H1 (cell line): ENCODE measurements at regions not wholly inside any gene's neighbourhood (a gene's known extent, or its start where the extent isn't known, plus 50 kb on each side); places are given as distances from the start of the nearest gene placed in this dataset.

Experiments used
- CTCF ChIA-PET: fragments of 300-600 bp; sonication (Branson Sonifier 250); formaldehyde crosslinking; loops from one replicate; lab custom pipeline; 2021; ENCODE audit not compliant: partially characterized antibody; lab: Charles Lee
- POLR2A ChIA-PET: fragments of 300-600 bp; sonication (Branson Sonifier 250); formaldehyde crosslinking; loops from one replicate; lab custom pipeline; 2021; ENCODE audit warnings: inconsistent platforms; ENCODE audit not compliant: partially characterized antibody; lab: Charles Lee
- DNase-seq, 2 experiments: peaks; one replicate each; pipeline versions ENCODE4 v3.0.0 to v3.0.0-alpha.2; 2010 to 2022; ENCODE audit warnings: low spot score in 2 of 2, low read depth in 1 of 2, mixed read lengths in 1 of 2
- FAIRE-seq: peaks from 2 replicates; lab custom pipeline; 2011; peaks lifted over from hg19 to GRCh38; lab: Jason Lieb, UNC
- H2AFZ ChIP-seq: 2 replicates; pipeline ENCODE4 v1.8.1; 2012; ENCODE audit warnings: low read length, inconsistent platforms
- H2AK5ac ChIP-seq: 2 replicates; pipeline ENCODE4 v1.6.1; 2013; ENCODE audit warnings: low read depth, low read length
- H2BK120ac ChIP-seq: replicated peaks from 2 replicates; pipeline ENCODE3; 2013; ENCODE audit warnings: low read depth, low read length, inconsistent platforms
- H2BK12ac ChIP-seq: 2 replicates; pipeline ENCODE4 v1.6.1; 2013; ENCODE audit warnings: low read depth, low read length
- H2BK15ac ChIP-seq: 2 replicates; pipeline ENCODE4 v1.6.1; 2013; ENCODE audit warnings: low read length
- H2BK20ac ChIP-seq: 2 replicates; pipeline ENCODE4 v1.6.1; 2013; ENCODE audit warnings: low read length
- H2BK5ac ChIP-seq: 2 replicates; pipeline ENCODE4 v1.6.1; 2013; ENCODE audit warnings: low read depth, low read length
- H3K14ac ChIP-seq: 2 replicates; pipeline ENCODE4 v1.6.1; 2013; ENCODE audit warnings: inconsistent platforms; ENCODE audit not compliant: insufficient read length
- H3K18ac ChIP-seq: 2 replicates; pipeline ENCODE4 v1.6.1; 2013; ENCODE audit warnings: low read length; ENCODE audit errors: extremely low read depth
- H3K23ac ChIP-seq: 2 replicates; pipeline ENCODE4 v1.6.1; 2013; ENCODE audit warnings: inconsistent platforms; ENCODE audit not compliant: insufficient read length
- H3K23me2 ChIP-seq: 2 replicates; pipeline ENCODE4 v1.6.1; 2013; ENCODE audit warnings: low read depth, low read length
- H3K27ac ChIP-seq: 2 replicates; pipeline ENCODE4 v1.6.1; 2011; ENCODE audit warnings: low read depth, low read length, inconsistent platforms
- H3K27me3 ChIP-seq, 4 experiments: replicated peaks in 1 of 4; 1 replicate in 1 of 4; 2 replicates in 3 of 4; pipeline versions ENCODE4 v1.6.1 to v1.8.1; 2011 to 2013; ENCODE audit warnings: low read length in 3 of 4, mild to moderate bottlenecking in 3 of 4, inconsistent platforms in 2 of 4, mixed read lengths in 2 of 4, moderate library complexity in 1 of 4; ENCODE audit not compliant: control insufficient read depth in 3 of 4, insufficient read depth in 3 of 4; ENCODE audit errors: extremely low read depth in 1 of 4
- H3K36me3 ChIP-seq, 4 experiments: 2 replicates each; pipeline versions ENCODE4 v1.6.1 to v1.8.1; 2011 to 2013; ENCODE audit warnings: mild to moderate bottlenecking in 4 of 4, low read length in 3 of 4, moderate library complexity in 2 of 4, control low read depth in 1 of 4, inconsistent platforms in 1 of 4; ENCODE audit not compliant: insufficient read depth in 4 of 4, control insufficient read depth in 2 of 4
- H3K4ac ChIP-seq: replicated peaks from 2 replicates; pipeline ENCODE3; 2013; ENCODE audit warnings: low read length, low read depth, mixed read lengths, inconsistent platforms; ENCODE audit not compliant: insufficient read length
- H3K4me1 ChIP-seq, 4 experiments: replicated peaks in 1 of 4; 1 replicate in 1 of 4; 2 replicates in 3 of 4; pipeline versions ENCODE4 v1.6.1 to v1.8.1; 2011 to 2013; ENCODE audit warnings: low read length in 3 of 4, inconsistent platforms in 2 of 4, mixed read lengths in 1 of 4; ENCODE audit not compliant: insufficient read depth in 4 of 4, control insufficient read depth in 3 of 4
- H3K4me2 ChIP-seq, 2 experiments: 2 replicates each; pipeline versions ENCODE4 v1.6.1 to v1.8.1; 2011 to 2013; ENCODE audit warnings: low read depth in 2 of 2, low read length in 2 of 2, control low read depth in 1 of 2, inconsistent platforms in 1 of 2, mild to moderate bottlenecking in 1 of 2; ENCODE audit not compliant: insufficient read depth in 1 of 2
- H3K4me3 ChIP-seq, 4 experiments: fragments of 200-600, 300-600 bp in 1 of 4; sonication (generic), shearing (Covaris generic), sonication (Bioruptor Twin) in 1 of 4; 2 replicates each; pipeline versions ENCODE4 v1.5.1 to v1.8.1; 2011 to 2016; ENCODE audit warnings: low read length in 4 of 4, low read depth in 3 of 4, control low read depth in 2 of 4, inconsistent platforms in 2 of 4, mild to moderate bottlenecking in 2 of 4, mixed read lengths in 1 of 4, moderate library complexity in 1 of 4; ENCODE audit not compliant: insufficient read depth in 2 of 4; ENCODE audit errors: extremely low read depth in 1 of 4
- H3K56ac ChIP-seq: replicated peaks from 2 replicates; pipeline ENCODE3; 2013; ENCODE audit warnings: low read depth, mild to moderate bottlenecking, mixed read lengths, low read length, inconsistent platforms; ENCODE audit not compliant: insufficient read length
- H3K79me1 ChIP-seq: 2 replicates; pipeline ENCODE4 v1.6.1; 2013; ENCODE audit warnings: low read depth, low read length, control low read depth
- H3K79me2 ChIP-seq, 2 experiments: 2 replicates each; pipeline versions ENCODE4 v1.6.1 to v1.8.1; 2012 to 2013; ENCODE audit warnings: low read length in 2 of 2, mild to moderate bottlenecking in 2 of 2, inconsistent platforms in 1 of 2; ENCODE audit not compliant: insufficient read depth in 2 of 2, control insufficient read depth in 1 of 2
- H3K9ac ChIP-seq, 4 experiments: replicated peaks in 1 of 4; 1 replicate in 1 of 4; 2 replicates in 3 of 4; pipeline versions ENCODE4 v1.6.1 to v1.8.1; 2011 to 2013; ENCODE audit warnings: low read depth in 3 of 4, low read length in 3 of 4, control low read depth in 2 of 4, mild to moderate bottlenecking in 2 of 4, moderate library complexity in 2 of 4, inconsistent platforms in 1 of 4; ENCODE audit errors: extremely low read depth in 1 of 4
- H3K9me3 ChIP-seq, 2 experiments: 2 replicates each; pipeline versions ENCODE4 v1.6.1 to v1.8.1; 2012 to 2013; ENCODE audit warnings: mild to moderate bottlenecking in 2 of 2, moderate library complexity in 2 of 2, control low read depth in 1 of 2, inconsistent platforms in 1 of 2, low read depth in 1 of 2, low read length in 1 of 2, mixed read lengths in 1 of 2; ENCODE audit not compliant: insufficient read depth in 2 of 2
- H4K20me1 ChIP-seq, 2 experiments: replicated peaks in 1 of 2; 2 replicates each; pipeline versions ENCODE3 to v1.8.1; 2011 to 2013; ENCODE audit warnings: inconsistent platforms in 2 of 2, low read length in 2 of 2, mild to moderate bottlenecking in 1 of 2; ENCODE audit not compliant: insufficient read depth in 2 of 2, control insufficient read depth in 1 of 2
- H4K5ac ChIP-seq: 2 replicates; pipeline ENCODE4 v1.6.1; 2013; ENCODE audit warnings: low read length, low read depth, mixed read lengths, inconsistent platforms; ENCODE audit not compliant: insufficient read length
- H4K8ac ChIP-seq: 2 replicates; pipeline ENCODE4 v1.8.0; 2013; ENCODE audit warnings: mild to moderate bottlenecking, moderate library complexity, low read length, inconsistent platforms; ENCODE audit not compliant: insufficient read depth; ENCODE audit errors: extremely low read depth
- H4K91ac ChIP-seq: replicated peaks from 2 replicates; pipeline ENCODE3; 2013; ENCODE audit warnings: low read length, mixed read lengths, inconsistent platforms; ENCODE audit not compliant: insufficient read length
- ATF2 ChIP-seq: IDR thresholded peaks from 2 replicates; pipeline ENCODE4 v1.6.1; 2012; ENCODE audit warnings: low read length, inconsistent platforms
- BRCA1 ChIP-seq: IDR thresholded peaks from 2 replicates; pipeline ENCODE4 v1.6.1; 2012; ENCODE audit warnings: low read depth, low read length, improper control_type of control experiment
- EGR1 ChIP-seq: IDR thresholded peaks from 2 replicates; pipeline ENCODE4 v1.6.1; 2011; ENCODE audit warnings: low read depth, low read length, borderline replicate concordance
- JUND ChIP-seq: IDR thresholded peaks from 2 replicates; pipeline ENCODE4 v1.6.1; 2011; ENCODE audit warnings: mild to moderate bottlenecking, improper control_type of control experiment, low read length
- NANOG ChIP-seq: IDR thresholded peaks from 2 replicates; pipeline ENCODE4 v1.6.1; 2011; ENCODE audit warnings: low read length, low read depth, mild to moderate bottlenecking, inconsistent platforms; ENCODE audit not compliant: insufficient read depth, poor library complexity, severe bottlenecking
- SAP30 ChIP-seq: fragments of 300-600 bp; sonication (generic); IDR thresholded peaks from 2 replicates; pipeline ENCODE4 v1.7.1; 2012; ENCODE audit warnings: low read length, moderate library complexity, mild to moderate bottlenecking, inconsistent platforms; ENCODE audit not compliant: insufficient read depth, insufficient replicate concordance
- SRF ChIP-seq: IDR thresholded peaks from 2 replicates; pipeline ENCODE4 v1.6.1; 2011; ENCODE audit warnings: mild to moderate bottlenecking, low read depth, low read length, moderate library complexity
- WGBS, 2 experiments: shearing (Covaris generic) in 1 of 2; methylation state at CpG; one replicate each; pipeline versions ENCODE4 v1.1.6 to v1.1.7; 2013 to 2015; ENCODE audit warnings: low lambda C conversion rate in 2 of 2, mixed read lengths in 2 of 2, inconsistent platforms in 1 of 2, low coverage in 1 of 2, missing lambda C conversion rate in 1 of 2; ENCODE audit not compliant: insufficient replicate concordance in 2 of 2, insufficient coverage in 1 of 2, insufficient read length in 1 of 2; ENCODE audit errors: extremely low coverage in 1 of 2, missing lambda C conversion rate in 1 of 2; 5-methylcytosine and 5-hydroxymethylcytosine counted together

DNA sequence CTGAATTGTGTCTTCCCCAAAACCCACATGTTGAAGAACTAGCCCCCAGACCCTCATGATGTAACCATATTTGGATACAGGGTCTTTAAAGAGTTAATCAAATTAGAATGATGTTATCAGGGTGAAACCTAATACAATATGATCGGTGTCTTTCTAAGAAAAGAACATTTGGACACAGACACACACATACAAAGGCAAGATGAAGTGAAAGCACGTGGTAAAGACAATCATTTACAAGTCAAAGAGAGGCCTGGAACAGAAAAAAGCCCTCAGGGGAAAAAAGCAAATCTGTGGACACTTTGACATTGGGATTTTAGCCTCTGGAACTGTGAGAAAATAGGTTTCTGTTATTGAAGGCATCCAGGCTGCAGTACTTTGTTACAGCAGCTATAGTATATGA, 733.4 kb downstream of the JRKL start:
- H3K14ac ChIP-seq = no peak overlapping the region
- H3K4me2 ChIP-seq = no peak overlapping the region
- CTCF ChIA-PET = no interaction called here
- no peaks in the 10 kb centered on the region for H3K9me3 ChIP-seq
- no peak overlapping the region for H3K23ac ChIP-seq
- no peak overlapping the region for H2BK120ac ChIP-seq
- no peaks in the 10 kb centered on the region for H3K79me1 ChIP-seq
- H2AFZ ChIP-seq = no peak overlapping the region
- H3K4ac ChIP-seq = no peak overlapping the region
- H3K4me1 ChIP-seq = no peaks in the 10 kb centered on the region
- no peaks in the 10 kb centered on the region for H3K36me3 ChIP-seq
- H3K18ac ChIP-seq = no peak overlapping the region
- TF ChIP-seq BRCA1 = no peak
- no peak for TF ChIP-seq SAP30
- TF ChIP-seq SRF = no peak
- TF ChIP-seq JUND = no peak
- TF ChIP-seq EGR1 = no peak
- no peak for TF ChIP-seq ATF2
- no peak for TF ChIP-seq NANOG
- TF ChIP-seq, all 59 proteins: peak for 0
- H2BK12ac ChIP-seq = no peak overlapping the region
- no peak overlapping the region for H2AK5ac ChIP-seq
- no peak overlapping the region for H2BK20ac ChIP-seq
- POLR2A ChIA-PET = no interaction called here
- no peak overlapping the region for H3K56ac ChIP-seq
- no peaks in the 10 kb centered on the region for H3K79me2 ChIP-seq
- no peaks in the 10 kb centered on the region for H4K20me1 ChIP-seq
- H2BK5ac ChIP-seq = no peak overlapping the region
- 77% methylated on average over 2 of the region's 2 CpGs; no CpG with 5 or more reads in 1 of the 2 experiments for WGBS, 2 experiments
- DNase-seq (no peak), FAIRE-seq (no peak)
- no peak overlapping the region for H2BK15ac ChIP-seq
- no peak overlapping the region for H4K91ac ChIP-seq
- no peak overlapping the region for H3K27ac ChIP-seq
- H4K5ac ChIP-seq = no peak overlapping the region
- no peaks in the 10 kb centered on the region for H3K23me2 ChIP-seq
- H3K9ac ChIP-seq = no peak overlapping the region
- H3K27me3 ChIP-seq = no peaks in the 10 kb centered on the region
- no peak overlapping the region for H3K4me3 ChIP-seq
- H4K8ac ChIP-seq = no peak overlapping the region
